Stimulated activated naive B cell treated with anti-CD40 and anti-IgM and Interleukin-4, amounts not matched to agents 10 μg/mL and 1 μg/mL and 100 μg/mL, for 72 hours (primary cell): ENCODE measurements at regions not wholly inside any gene's neighbourhood (a gene's known extent, or its start where the extent isn't known, plus 50 kb on each side); places are given as distances from the start of the nearest gene placed in this dataset.

Experiments used
- ATAC-seq, 2 donors: fragments of 150-1000 bp; cut with Tn5 transposase; replicated peaks; 2 replicates each; pipeline ENCODE4 v1.10.0; 2021; ENCODE audit warnings: moderate library complexity in 1 of 2
- DNase-seq: peaks from one replicate; pipeline ENCODE4 v3.0.0; 2021
- H3K27ac Mint-ChIP-seq: one replicate; pipeline ENCODE4 v1.8.0; 2022; ENCODE audit warnings: mild to moderate bottlenecking, mixed read lengths
- H3K27me3 Mint-ChIP-seq, 2 donors: one replicate each; pipeline ENCODE4 v1.8.0; 2022; ENCODE audit warnings: mixed read lengths in 2 of 2
- H3K36me3 Mint-ChIP-seq, 2 donors: one replicate each; pipeline ENCODE4 v1.8.0; 2022; ENCODE audit warnings: mixed read lengths in 2 of 2, mild to moderate bottlenecking in 1 of 2
- H3K4me1 Mint-ChIP-seq, 2 donors: one replicate each; pipeline ENCODE4 v1.8.0; 2022; ENCODE audit warnings: mixed read lengths in 2 of 2, mild to moderate bottlenecking in 1 of 2
- H3K4me3 Mint-ChIP-seq, 2 donors: one replicate each; pipeline ENCODE4 v1.8.0; 2022; ENCODE audit warnings: mild to moderate bottlenecking in 2 of 2, mixed read lengths in 2 of 2, moderate library complexity in 1 of 2
- H3K9me3 Mint-ChIP-seq, 2 donors: one replicate each; pipeline ENCODE4 v1.8.0; 2022; ENCODE audit warnings: mixed read lengths in 2 of 2, mild to moderate bottlenecking in 1 of 2

- peaks cover 0 to 6% of the 10 kb centered on the region in 2 donors for H3K36me3 Mint-ChIP-seq
- H3K4me3 Mint-ChIP-seq = no peak overlapping the region
- no peaks in the 10 kb centered on the region for H3K4me1 Mint-ChIP-seq
- H3K27me3 Mint-ChIP-seq = peaks cover 13 to 38% of the 10 kb centered on the region in 2 donors
- DNase-seq (no peak), ATAC-seq (no peak)
- H3K9me3 Mint-ChIP-seq = peaks cover 12 to 17% of the 10 kb centered on the region in 2 donors
- H3K27ac Mint-ChIP-seq = no peak overlapping the region
Observed at GRCh38 chr7:131723926-131724325, 167.5 kb upstream of the PODXL start.

- no peak for DNase-seq
- Mint-ChIP-seq H3K4me1 (no peaks in the 10 kb centered on the region), H3K27ac (no peak overlapping the region), H3K4me3 (no peak overlapping the region), H3K9me3 (peaks cover 7 to 10% of the 10 kb centered on the region in 2 donors), H3K27me3 (peaks cover 13 to 34% of the 10 kb centered on the region in 2 donors), H3K36me3 (no peaks in the 10 kb centered on the region)
- no peak for ATAC-seq
Observed at GRCh38 chr7:131722371-131722770, 165.9 kb upstream of the PODXL start.

- ATAC-seq = no peak
- Mint-ChIP-seq H3K36me3 (peaks cover 0 to 2% of the 10 kb centered on the region in 2 donors), H3K9me3 (peaks cover 7 to 10% of the 10 kb centered on the region in 2 donors), H3K4me3 (no peak overlapping the region), H3K27ac (no peak overlapping the region), H3K27me3 (peaks cover 17 to 32% of the 10 kb centered on the region in 2 donors), H3K4me1 (no peaks in the 10 kb centered on the region)
- DNase-seq = no peak
Observed at GRCh38 chr7:131721660-131722059, 165.2 kb upstream of the PODXL start.

GRCh38 chr7:131720703-131721102 is 164.3 kb upstream of the PODXL start:
- Mint-ChIP-seq H3K4me3 (no peak overlapping the region), H3K27ac (no peak overlapping the region), H3K4me1 (no peaks in the 10 kb centered on the region), H3K27me3 (peaks cover 17 to 32% of the 10 kb centered on the region in 2 donors), H3K36me3 (peaks cover 0 to 2% of the 10 kb centered on the region in 2 donors), H3K9me3 (peaks cover 7 to 10% of the 10 kb centered on the region in 2 donors)
- ATAC-seq (no peak), DNase-seq (no peak)

GRCh38 chr7:131717181-131717580 is 160.8 kb upstream of the PODXL start:
- Mint-ChIP-seq H3K36me3 (peaks cover 0 to 2% of the 10 kb centered on the region in 2 donors), H3K27me3 (peaks cover 11 to 14% of the 10 kb centered on the region in 2 donors), H3K9me3 (peaks cover 7 to 10% of the 10 kb centered on the region in 2 donors), H3K4me3 (no peak overlapping the region), H3K4me1 (no peaks in the 10 kb centered on the region), H3K27ac (no peak overlapping the region)
- no peak for DNase-seq
- ATAC-seq = no peak

GRCh38 chr7:131699323-131699722 is 142.9 kb upstream of the PODXL start:
- Mint-ChIP-seq H3K4me1 (no peaks in the 10 kb centered on the region), H3K9me3 (peaks cover 6 to 8% of the 10 kb centered on the region in 2 donors), H3K27me3 (no peaks in the 10 kb centered on the region), H3K36me3 (no peaks in the 10 kb centered on the region), H3K4me3 (no peak overlapping the region), H3K27ac (no peak overlapping the region)
- no peak for ATAC-seq
- DNase-seq = no peak

GRCh38 chr7:131692131-131692960 is 135.9 kb upstream of the PODXL start:
- Mint-ChIP-seq H3K4me3 (no peak overlapping the region), H3K27ac (no peak overlapping the region), H3K4me1 (peaks cover 12 to 15% of the 10 kb centered on the region in 2 donors), H3K36me3 (no peaks in the 10 kb centered on the region), H3K9me3 (no peaks in the 10 kb centered on the region), H3K27me3 (peaks cover 54 to 59% of the 10 kb centered on the region in 2 donors)
- peak; percentile 63 to 65 for ATAC-seq
- peak; percentile 20 for DNase-seq

GRCh38 chr7:131691454-131692130 is 135.2 kb upstream of the PODXL start:
- no peaks in the 10 kb centered on the region for H3K9me3 Mint-ChIP-seq
- no peak overlapping the region for H3K4me3 Mint-ChIP-seq
- DNase-seq (no peak), ATAC-seq (peak; percentile 6 to 13)
- no peak overlapping the region for H3K27ac Mint-ChIP-seq
- peaks cover 54 to 66% of the 10 kb centered on the region in 2 donors for H3K27me3 Mint-ChIP-seq
- peaks cover 12 to 15% of the 10 kb centered on the region in 2 donors for H3K4me1 Mint-ChIP-seq
- no peaks in the 10 kb centered on the region for H3K36me3 Mint-ChIP-seq

GRCh38 chr7:131690441-131690840 is 134.0 kb upstream of the PODXL start:
- H3K27me3 Mint-ChIP-seq = peaks cover 54 to 74% of the 10 kb centered on the region in 2 donors
- H3K36me3 Mint-ChIP-seq = no peaks in the 10 kb centered on the region
- peaks cover 12 to 15% of the 10 kb centered on the region in 2 donors for H3K4me1 Mint-ChIP-seq
- no peak overlapping the region for H3K27ac Mint-ChIP-seq
- no peak for ATAC-seq
- no peak for DNase-seq
- H3K4me3 Mint-ChIP-seq = no peak overlapping the region
- no peaks in the 10 kb centered on the region for H3K9me3 Mint-ChIP-seq

GRCh38 chr7:131689662-131690234 is 133.3 kb upstream of the PODXL start:
- Mint-ChIP-seq H3K27ac (no peak overlapping the region), H3K4me3 (no peak overlapping the region), H3K36me3 (no peaks in the 10 kb centered on the region), H3K9me3 (no peaks in the 10 kb centered on the region), H3K27me3 (peaks cover 59 to 74% of the 10 kb centered on the region in 2 donors), H3K4me1 (peaks cover 12 to 15% of the 10 kb centered on the region in 2 donors)
- no peak for DNase-seq
- ATAC-seq = no peak

GRCh38 chr7:131688738-131689661 is 132.6 kb upstream of the PODXL start:
- DNase-seq (peak; percentile 45), ATAC-seq (peak; percentile 76 to 81)
- Mint-ChIP-seq H3K36me3 (no peaks in the 10 kb centered on the region), H3K27me3 (peaks cover 58 to 72% of the 10 kb centered on the region in 2 donors), H3K4me1 (peaks cover 12 to 15% of the 10 kb centered on the region in 2 donors), H3K4me3 (no peak overlapping the region), H3K9me3 (no peaks in the 10 kb centered on the region), H3K27ac (no peak overlapping the region)

GRCh38 chr7:131687296-131687695 is 130.9 kb upstream of the PODXL start:
- DNase-seq (no peak), ATAC-seq (no peak)
- H3K4me3 Mint-ChIP-seq = no peak overlapping the region
- no peaks in the 10 kb centered on the region for H3K36me3 Mint-ChIP-seq
- H3K9me3 Mint-ChIP-seq = no peaks in the 10 kb centered on the region
- no peak overlapping the region for H3K27ac Mint-ChIP-seq
- peaks cover 52 to 63% of the 10 kb centered on the region in 2 donors for H3K27me3 Mint-ChIP-seq
- peaks cover 14% of the 10 kb centered on the region in 2 donors for H3K4me1 Mint-ChIP-seq

GRCh38 chr7:131686833-131687232 is 130.4 kb upstream of the PODXL start:
- DNase-seq (no peak), ATAC-seq (no peak)
- H3K36me3 Mint-ChIP-seq = no peaks in the 10 kb centered on the region
- H3K9me3 Mint-ChIP-seq = no peaks in the 10 kb centered on the region
- H3K27ac Mint-ChIP-seq = no peak overlapping the region
- peaks cover 47 to 58% of the 10 kb centered on the region in 2 donors for H3K27me3 Mint-ChIP-seq
- peaks cover 9 to 10% of the 10 kb centered on the region in 2 donors for H3K4me1 Mint-ChIP-seq
- H3K4me3 Mint-ChIP-seq = no peak overlapping the region
